SK-N-SH treated with all-trans-retinoic acid at 6 μM for 48 hours (cell line): ENCODE measurements at regions not wholly inside any gene's neighbourhood (a gene's known extent, or its start where the extent isn't known, plus 50 kb on each side); places are given as distances from the start of the nearest gene placed in this dataset.

Source experiments
- ATAC-seq: fragments of 200-7000 bp; cut with Tn5 transposase; 3 replicates; pipeline ENCODE4 v1.9.1; 2020; ENCODE audit warnings: mild to moderate bottlenecking, moderate library complexity
- ARNTL ChIP-seq: fragments of 450-650 bp; formaldehyde crosslinking; IDR thresholded peaks from 2 replicates; pipeline ENCODE4 v1.5.0; 2020; ENCODE audit warnings: low read depth, mild to moderate bottlenecking, moderate library complexity, borderline replicate concordance
- BACH2 ChIP-seq: fragments of 250-450 bp; sonication (Bioruptor Pico); IDR thresholded peaks from 2 replicates; pipeline ENCODE4 v1.9.0; 2021; ENCODE audit warnings: mild to moderate bottlenecking, borderline replicate concordance
- CREB5 ChIP-seq: fragments of 250-450 bp; sonication (Bioruptor Pico); IDR thresholded peaks from 2 replicates; pipeline ENCODE4 v1.5.1; 2020; ENCODE audit warnings: low read depth, mild to moderate bottlenecking, moderate library complexity
- CSDC2 ChIP-seq: fragments of 250-450 bp; sonication (Bioruptor Pico); IDR thresholded peaks from 2 replicates; pipeline ENCODE4 v1.5.0; 2020; ENCODE audit warnings: mild to moderate bottlenecking, moderate library complexity
- CSRNP3 ChIP-seq: fragments of 250-450 bp; sonication (Bioruptor Pico); IDR thresholded peaks from 2 replicates; pipeline ENCODE4 v1.5.1; 2021; ENCODE audit warnings: mild to moderate bottlenecking, moderate library complexity
- ESRRG ChIP-seq: fragments of 250-450 bp; sonication (Bioruptor Pico); IDR thresholded peaks from 2 replicates; pipeline ENCODE4 v1.6.1; 2021; ENCODE audit warnings: mild to moderate bottlenecking
- GLIS3 ChIP-seq: fragments of 250-450 bp; sonication (Bioruptor Pico); IDR thresholded peaks from 2 replicates; pipeline ENCODE4 v1.5.0; 2020; ENCODE audit warnings: mild to moderate bottlenecking, moderate library complexity
- ISL1 ChIP-seq: fragments of 250-450 bp; sonication (Bioruptor Pico); IDR thresholded peaks from 2 replicates; pipeline ENCODE4 v2.1.2; 2022; ENCODE audit warnings: mild to moderate bottlenecking, moderate library complexity
- OSR1 ChIP-seq: fragments of 250-450 bp; sonication (Bioruptor Pico); IDR thresholded peaks from 2 replicates; pipeline ENCODE4 v1.8.0; 2022; ENCODE audit warnings: moderate library complexity, mild to moderate bottlenecking, inconsistent platforms
- POU6F1 ChIP-seq: fragments of 250-450 bp; sonication (Bioruptor Pico); IDR thresholded peaks from 2 replicates; pipeline ENCODE4 v1.8.0; 2021; ENCODE audit warnings: low read depth, mild to moderate bottlenecking, moderate library complexity, borderline replicate concordance
- RARB ChIP-seq: fragments of 250-450 bp; sonication (Bioruptor Pico); IDR thresholded peaks from 2 replicates; pipeline ENCODE4 v1.8.0; 2021; ENCODE audit warnings: mild to moderate bottlenecking, moderate library complexity
- SNAI2 ChIP-seq: fragments of 250-450 bp; sonication (Bioruptor Pico); IDR thresholded peaks from 2 replicates; pipeline ENCODE4 v1.5.0; 2020; ENCODE audit warnings: mild to moderate bottlenecking, moderate library complexity
- TCF4 ChIP-seq: fragments of 250-450 bp; sonication (Bioruptor Pico); IDR thresholded peaks from 2 replicates; pipeline ENCODE4 v1.8.0; 2021; ENCODE audit warnings: mild to moderate bottlenecking, moderate library complexity, borderline replicate concordance
- TOX ChIP-seq: fragments of 250-450 bp; sonication (Bioruptor Pico); IDR thresholded peaks from 2 replicates; pipeline ENCODE4 v1.8.0; 2021; ENCODE audit warnings: mild to moderate bottlenecking, moderate library complexity, borderline replicate concordance
- ZC3H10 ChIP-seq: fragments of 250-450 bp; sonication (Bioruptor Pico); IDR thresholded peaks from 2 replicates; pipeline ENCODE4 v1.5.1; 2021; ENCODE audit warnings: mild to moderate bottlenecking, moderate library complexity
- ZFP3 ChIP-seq: fragments of 250-450 bp; sonication (Bioruptor Pico); IDR thresholded peaks from 2 replicates; pipeline ENCODE4 v1.5.0; 2020; ENCODE audit warnings: mild to moderate bottlenecking, moderate library complexity
- ZFP30 ChIP-seq: fragments of 450-650 bp; formaldehyde crosslinking; IDR thresholded peaks from 2 replicates; pipeline ENCODE4 v1.5.0; 2022; ENCODE audit warnings: mild to moderate bottlenecking, moderate library complexity
- ZNF565 ChIP-seq: fragments of 450-650 bp; formaldehyde crosslinking; conservative IDR thresholded peaks from 2 replicates; pipeline ENCODE4 v1.5.0; 2020; ENCODE audit warnings: low read depth, mild to moderate bottlenecking, moderate library complexity
- ZNF70 ChIP-seq: fragments of 450-650 bp; formaldehyde crosslinking; IDR thresholded peaks from 2 replicates; pipeline ENCODE4 v1.5.0; 2020; ENCODE audit warnings: mild to moderate bottlenecking, moderate library complexity
- ZNF8 ChIP-seq: fragments of 450-650 bp; formaldehyde crosslinking; IDR thresholded peaks from 2 replicates; pipeline ENCODE4 v1.5.0; 2020; ENCODE audit warnings: mild to moderate bottlenecking, moderate library complexity
- TF ChIP-seq, protein P1 (sequence below): fragments of 250-450 bp; sonication (Bioruptor Pico); IDR thresholded peaks from 2 replicates; pipeline ENCODE4 v1.5.0; 2020; ENCODE audit warnings: mild to moderate bottlenecking, moderate library complexity

GRCh38 chr18:57856128-57856527, 53.0 kb upstream of the ATP8B1 start:
- TF ChIP-seq TOX (no peak), POU6F1 (no peak), CSRNP3 (no peak), OSR1 (CRISPR knock-in tag) (no peak)
- TF ChIP-seq, all 23 proteins: peak for 0
- ATAC-seq: no peak

- TF ChIP-seq ZNF70 (CRISPR knock-in tag) (no peak), TOX (no peak), ZFP30 (CRISPR knock-in tag) (no peak), ISL1 (no peak)
- no peak for ATAC-seq
These were observed 52.4 kb upstream of the ATP8B1 start for GRCh38 chr18:57855551-57855950.

DNA sequence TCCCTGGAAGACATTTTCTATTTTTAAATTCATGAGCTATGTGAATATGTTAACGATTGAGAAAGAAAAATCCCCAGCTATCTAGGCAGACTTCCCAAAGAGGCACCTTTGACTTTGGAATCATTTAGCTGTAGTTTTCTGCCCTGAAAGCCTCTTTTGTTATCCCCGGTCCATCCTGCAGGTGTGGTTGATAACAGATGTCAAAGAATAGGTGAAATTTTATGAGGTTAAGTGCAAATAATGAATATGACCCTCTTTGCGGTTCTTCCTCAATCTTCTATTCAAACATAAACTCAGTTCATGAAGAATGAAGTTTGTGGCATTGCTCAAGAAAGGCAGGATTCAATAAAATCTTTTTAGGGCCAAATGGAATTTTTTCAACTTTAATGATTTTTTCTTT, 51.6 kb upstream of the ATP8B1 start:
- ATAC-seq: no peak
- TF ChIP-seq CSDC2 (CRISPR knock-in tag) (no peak), RARB (CRISPR knock-in tag) (no peak), CREB5 (CRISPR knock-in tag) (no peak), GLIS3 (CRISPR knock-in tag) (no peak), TCF4 (no peak), ESRRG (no peak), ZFP3 (CRISPR knock-in tag) (no peak), ZNF70 (CRISPR knock-in tag) (no peak), ZNF8 (CRISPR knock-in tag) (no peak), ZC3H10 (no peak), BACH2 (no peak), OSR1 (CRISPR knock-in tag) (no peak), ISL1 (no peak), ZNF565 (CRISPR knock-in tag) (no peak), ARNTL (no peak), POU6F1 (no peak), ZFP30 (CRISPR knock-in tag) (no peak)
- TF ChIP-seq, protein P1, sequence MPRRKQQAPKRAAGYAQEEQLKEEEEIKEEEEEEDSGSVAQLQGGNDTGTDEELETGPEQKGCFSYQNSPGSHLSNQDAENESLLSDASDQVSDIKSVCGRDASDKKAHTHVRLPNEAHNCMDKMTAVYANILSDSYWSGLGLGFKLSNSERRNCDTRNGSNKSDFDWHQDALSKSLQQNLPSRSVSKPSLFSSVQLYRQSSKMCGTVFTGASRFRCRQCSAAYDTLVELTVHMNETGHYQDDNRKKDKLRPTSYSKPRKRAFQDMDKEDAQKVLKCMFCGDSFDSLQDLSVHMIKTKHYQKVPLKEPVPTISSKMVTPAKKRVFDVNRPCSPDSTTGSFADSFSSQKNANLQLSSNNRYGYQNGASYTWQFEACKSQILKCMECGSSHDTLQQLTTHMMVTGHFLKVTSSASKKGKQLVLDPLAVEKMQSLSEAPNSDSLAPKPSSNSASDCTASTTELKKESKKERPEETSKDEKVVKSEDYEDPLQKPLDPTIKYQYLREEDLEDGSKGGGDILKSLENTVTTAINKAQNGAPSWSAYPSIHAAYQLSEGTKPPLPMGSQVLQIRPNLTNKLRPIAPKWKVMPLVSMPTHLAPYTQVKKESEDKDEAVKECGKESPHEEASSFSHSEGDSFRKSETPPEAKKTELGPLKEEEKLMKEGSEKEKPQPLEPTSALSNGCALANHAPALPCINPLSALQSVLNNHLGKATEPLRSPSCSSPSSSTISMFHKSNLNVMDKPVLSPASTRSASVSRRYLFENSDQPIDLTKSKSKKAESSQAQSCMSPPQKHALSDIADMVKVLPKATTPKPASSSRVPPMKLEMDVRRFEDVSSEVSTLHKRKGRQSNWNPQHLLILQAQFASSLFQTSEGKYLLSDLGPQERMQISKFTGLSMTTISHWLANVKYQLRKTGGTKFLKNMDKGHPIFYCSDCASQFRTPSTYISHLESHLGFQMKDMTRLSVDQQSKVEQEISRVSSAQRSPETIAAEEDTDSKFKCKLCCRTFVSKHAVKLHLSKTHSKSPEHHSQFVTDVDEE (CRISPR knock-in tag): no peak

DNA sequence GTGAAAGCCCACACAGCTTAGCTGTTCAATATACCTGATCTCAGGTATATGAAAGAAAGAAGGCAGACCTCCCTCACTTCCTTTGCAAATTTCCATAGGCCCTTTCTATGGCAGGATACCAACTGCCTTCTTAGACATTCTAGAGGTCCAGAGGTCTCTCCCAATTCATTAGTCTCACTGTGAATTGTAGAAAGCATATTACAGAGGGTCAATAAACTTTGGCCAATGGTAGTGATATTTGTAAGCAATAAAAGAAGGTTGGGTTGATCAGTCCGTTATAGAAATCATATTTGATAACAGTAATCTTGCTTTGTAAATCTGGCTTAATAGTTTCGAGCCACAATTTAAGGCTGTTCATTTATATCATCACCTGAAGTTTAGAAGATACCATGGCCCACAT, 50.7 kb upstream of the ATP8B1 start:
- ATAC-seq: no peak
- TF ChIP-seq ZFP30 (CRISPR knock-in tag) (no peak), BACH2 (no peak), ESRRG (no peak), ZNF8 (CRISPR knock-in tag) (no peak), ZC3H10 (no peak), ZNF70 (CRISPR knock-in tag) (no peak), SNAI2 (no peak), CREB5 (CRISPR knock-in tag) (no peak), ISL1 (no peak), TOX (no peak), CSRNP3 (no peak), GLIS3 (CRISPR knock-in tag) (no peak), ZFP3 (CRISPR knock-in tag) (no peak), ARNTL (no peak), TCF4 (no peak)
- TF ChIP-seq, protein P1 (CRISPR knock-in tag): no peak
